NCI-H748 treated with DMSO at 0.1 percent for 48 hours (cell line): ENCODE measurements at regions not wholly inside any gene's neighbourhood (a gene's known extent, or its start where the extent isn't known, plus 50 kb on each side); places are given as distances from the start of the nearest gene placed in this dataset.
"Not testable (repeated sequence)": the region's sequence is repeated elsewhere in the genome, so short reads cannot be mapped to it uniquely, and the experiment has no call there.

ENCODE experiments used
- DNase-seq: peaks from one replicate; lab custom pipeline; 2025; lab: John Stamatoyannopoulos, UW

DNA sequence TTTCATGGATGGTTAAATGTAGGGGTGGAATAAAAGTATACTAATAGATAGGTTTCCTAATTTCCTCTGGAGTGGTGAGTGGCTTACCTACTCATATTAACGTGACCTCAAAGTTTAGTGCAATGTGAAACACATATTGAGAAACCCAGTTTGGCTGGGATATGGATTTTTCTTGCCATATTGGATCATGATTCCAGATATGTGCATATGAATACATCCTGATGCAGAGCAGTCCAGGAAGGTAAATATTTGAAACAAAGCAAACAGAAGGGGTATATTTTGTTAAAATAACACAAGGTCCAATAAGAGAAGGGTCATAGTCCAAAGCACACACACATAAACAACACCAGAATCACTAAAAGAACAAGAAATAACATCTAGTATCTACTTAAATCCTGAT is 608.1 kb downstream of the PKHD1 start:
- no peak for DNase-seq

DNA sequence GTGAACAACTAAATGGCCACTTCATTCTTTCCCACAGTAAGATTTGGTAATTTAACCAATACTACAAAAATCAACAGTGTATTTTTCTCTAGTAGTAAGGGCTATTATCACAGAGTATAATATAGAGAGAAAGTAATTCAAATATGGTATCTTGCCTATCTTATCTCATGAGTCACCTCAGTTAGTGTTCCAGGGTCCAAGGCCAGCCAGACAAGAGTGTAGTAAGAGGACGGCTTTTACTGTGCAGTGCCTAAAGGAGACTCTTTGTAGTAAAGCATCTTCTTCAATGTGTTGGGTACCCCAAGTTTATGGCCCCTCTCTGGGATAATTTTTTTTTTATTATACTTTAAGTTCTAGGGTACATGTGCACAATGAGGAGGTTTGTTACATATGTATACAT is 607.4 kb downstream of the PKHD1 start:
- no peak for DNase-seq

DNA sequence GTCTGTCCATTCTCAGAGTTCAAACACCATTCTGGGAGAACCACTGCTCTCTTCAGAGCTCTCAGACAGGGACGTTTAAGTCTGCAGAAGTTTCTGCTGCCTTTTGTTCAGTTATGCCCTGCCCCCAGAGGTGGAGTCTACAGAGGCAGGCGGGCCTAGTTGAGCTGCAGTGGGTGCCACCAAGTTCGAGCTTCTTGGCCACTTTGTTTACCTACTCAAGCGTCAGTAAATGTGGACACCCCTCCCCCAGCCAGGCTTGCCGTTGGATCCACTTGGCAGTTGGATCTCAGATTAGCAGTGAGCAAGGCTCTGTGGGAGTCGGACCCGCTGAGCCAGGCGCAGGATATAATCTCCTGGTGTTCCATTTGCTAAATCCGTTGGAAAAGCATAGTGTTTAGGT is 601.5 kb downstream of the PKHD1 start:
- not testable (repeated sequence) for DNase-seq

DNA sequence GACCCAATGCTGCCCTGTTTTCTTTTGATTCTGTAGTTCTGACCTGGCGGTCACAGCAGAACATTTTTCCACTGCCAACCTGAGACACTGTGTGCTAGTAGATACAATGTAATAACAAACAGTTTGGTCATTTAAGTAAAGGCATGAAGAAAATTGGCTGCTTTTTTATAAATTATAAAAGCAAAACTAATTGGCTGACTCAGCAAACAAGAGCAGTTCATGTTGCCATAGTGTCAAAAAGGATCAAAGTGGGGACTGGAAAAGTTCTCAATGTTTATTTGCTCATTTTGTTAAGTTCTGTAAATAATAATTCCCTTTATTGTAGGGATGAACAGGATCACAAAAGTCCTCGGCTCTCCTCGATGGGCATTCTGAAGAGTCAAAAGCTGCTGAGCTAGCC is 599.5 kb downstream of the PKHD1 start:
- no peak for DNase-seq

DNA sequence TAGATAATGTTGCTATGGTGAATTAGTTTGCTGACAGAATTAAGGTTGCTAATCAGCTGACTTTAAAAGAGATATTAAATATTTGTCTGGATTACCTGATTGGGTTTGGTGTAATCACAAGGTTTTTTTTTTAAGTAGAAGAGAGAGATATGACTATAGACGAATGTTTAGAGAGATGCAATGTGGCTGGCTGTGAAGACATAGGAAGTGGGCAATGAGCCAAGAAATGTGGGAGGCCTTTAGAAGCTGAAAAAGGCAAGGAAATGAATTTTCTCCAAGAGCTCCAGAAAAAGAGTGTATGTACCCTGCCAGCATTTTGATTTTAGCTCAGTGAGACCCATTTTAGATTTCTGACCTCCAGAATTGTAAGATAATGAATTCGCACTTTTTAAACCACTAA is 598.3 kb downstream of the PKHD1 start:
- DNase-seq, result no peak

DNA sequence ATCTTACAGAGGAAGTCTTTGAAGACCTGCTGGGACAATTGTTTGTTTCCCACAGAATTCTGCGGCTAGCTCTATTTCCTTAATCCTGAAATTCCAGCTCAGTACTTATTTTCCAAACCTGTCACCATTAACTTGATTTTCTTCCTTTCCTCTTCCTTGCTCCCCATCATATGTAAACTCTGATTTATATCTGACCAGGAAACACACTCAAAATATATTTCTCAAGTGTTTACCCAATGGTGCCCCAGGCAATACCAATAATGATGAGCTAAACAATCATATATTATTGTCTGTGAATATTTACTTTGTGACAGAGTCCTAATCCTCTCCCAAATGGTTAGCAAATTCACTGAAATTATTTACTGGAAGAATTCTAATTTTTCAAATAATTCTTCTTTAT is 597.3 kb downstream of the PKHD1 start:
- no peak for DNase-seq

DNA sequence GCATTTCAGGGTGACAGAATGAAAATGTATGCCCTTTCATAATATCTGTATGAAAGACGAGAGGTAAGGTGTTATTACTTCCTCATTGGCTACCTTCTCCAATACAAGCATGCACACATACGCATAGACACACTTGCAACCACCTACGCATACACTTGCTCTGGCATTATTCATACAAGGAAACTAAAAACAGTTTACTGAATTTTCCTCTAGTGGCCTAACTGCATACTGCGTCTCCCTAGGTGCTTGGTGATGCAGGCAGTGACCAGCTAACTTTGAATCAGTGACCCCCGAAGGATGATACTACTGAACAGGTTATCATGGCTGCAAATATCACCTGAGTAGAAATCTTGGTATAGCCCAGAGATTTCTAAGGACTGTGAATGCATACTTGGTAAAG is 593.1 kb downstream of the PKHD1 start:
- no peak for DNase-seq

DNA sequence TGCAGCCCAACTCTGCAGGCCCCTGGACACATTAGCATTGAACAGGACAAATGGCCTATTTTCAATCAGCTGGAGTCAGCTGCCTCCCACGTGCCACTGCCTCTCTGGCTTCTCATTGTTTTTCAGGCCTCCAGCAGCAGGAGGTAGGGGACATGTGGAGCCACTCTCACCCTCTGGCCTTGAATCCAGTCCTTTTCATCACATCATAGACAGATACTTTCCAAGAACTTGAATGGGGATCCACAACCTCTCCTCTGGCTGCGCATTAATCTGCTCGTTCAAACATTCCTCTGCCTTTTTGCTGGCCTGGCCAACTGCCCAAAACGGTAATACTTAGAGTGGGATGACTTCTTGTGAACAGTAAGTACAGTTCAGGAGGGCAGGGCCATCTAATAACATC is 592.3 kb downstream of the PKHD1 start:
- no peak for DNase-seq

DNA sequence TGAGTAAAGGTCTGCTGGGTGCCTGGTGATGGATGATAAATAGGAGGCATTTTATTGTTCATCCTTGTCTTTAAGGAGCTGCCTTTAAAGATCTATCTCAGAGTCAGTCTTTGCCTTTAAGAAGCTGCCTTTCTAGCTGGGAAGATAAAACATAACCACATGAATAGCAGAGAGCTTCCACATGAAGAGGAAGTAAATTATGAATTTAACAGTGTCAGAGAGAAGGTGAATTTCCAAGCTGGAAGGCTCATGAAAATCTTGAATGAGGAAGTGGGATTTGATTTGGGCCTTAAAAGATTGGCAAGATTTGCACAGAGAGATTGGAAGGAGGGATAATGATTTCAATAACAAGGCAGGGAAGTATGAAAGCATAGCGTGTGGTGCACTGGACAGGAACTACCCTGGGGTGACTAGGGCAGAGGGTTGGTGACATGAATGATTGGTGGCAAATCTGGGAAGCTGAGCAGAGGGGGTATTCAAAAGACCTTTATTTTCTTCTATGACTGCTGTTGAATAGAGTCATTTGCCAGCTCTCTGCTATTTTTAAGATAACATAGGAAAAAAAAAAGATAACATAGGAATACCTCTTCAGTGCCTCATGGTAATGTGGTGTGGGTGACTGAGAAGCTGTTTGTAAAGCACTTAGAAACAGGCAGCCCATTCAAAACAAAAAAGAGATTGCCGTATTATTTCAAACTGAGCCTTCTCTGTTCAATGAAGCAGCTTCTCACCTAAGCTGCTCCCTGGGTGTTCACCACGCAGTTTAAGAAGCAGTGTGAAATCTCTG is 591.6 kb downstream of the PKHD1 start:
- no peak for DNase-seq

DNA sequence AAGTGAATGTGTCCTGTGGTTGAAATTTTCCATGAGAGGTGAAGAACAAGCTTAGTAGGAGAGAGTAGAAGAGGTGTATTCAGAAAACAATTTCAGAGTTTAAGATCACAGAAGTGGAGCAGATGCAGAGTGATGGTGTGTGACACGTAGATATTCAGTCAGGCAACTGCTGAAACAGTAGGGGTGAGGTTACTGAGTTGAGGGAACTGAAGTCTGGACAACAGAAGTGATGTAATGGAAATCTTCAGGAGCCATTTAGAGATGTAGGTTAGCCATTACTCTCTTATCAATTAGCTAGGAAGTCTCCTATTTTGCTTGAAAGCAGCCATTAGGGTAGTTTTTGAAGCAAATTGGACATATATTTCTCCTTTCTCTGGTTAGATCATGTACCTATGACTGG is 584.4 kb downstream of the PKHD1 start:
- DNase-seq, result no peak

DNA sequence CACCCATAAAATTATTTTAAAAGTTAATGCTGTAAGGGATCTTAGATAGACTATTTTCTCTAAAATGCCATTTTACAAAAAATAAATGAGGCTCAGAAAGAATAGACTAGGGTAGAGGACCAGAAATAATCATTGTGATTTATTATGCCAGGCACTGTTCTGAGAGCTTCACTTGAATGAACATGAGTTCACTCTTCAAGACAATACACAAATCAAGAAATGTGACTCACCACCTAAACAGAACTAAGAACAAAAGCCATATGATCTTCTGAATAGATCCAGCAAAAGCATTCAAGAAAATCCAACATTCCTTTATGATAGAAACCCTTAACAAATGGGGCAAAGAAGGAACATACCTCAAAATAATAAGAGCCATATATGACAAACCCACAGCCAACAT is 582.0 kb downstream of the PKHD1 start:
- no peak for DNase-seq

DNA sequence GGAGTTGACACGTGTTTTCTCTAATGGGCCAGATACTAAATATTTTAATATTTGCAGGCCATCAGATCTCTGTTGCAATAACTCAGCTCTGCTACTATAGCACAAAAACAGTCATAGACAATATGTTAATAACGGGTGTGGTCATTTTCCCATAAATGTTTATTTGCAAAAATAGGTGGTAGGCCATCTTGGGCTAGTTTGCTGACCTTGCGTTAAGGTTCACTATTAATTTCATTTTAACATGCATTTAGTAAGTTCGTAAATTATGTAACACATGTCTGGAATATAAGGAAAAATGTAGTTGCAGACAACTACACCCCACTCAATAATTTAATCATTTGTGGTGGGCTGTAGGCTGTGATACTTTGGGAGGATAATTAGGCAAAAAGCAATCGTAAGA is 577.8 kb downstream of the PKHD1 start:
- no peak for DNase-seq

DNA sequence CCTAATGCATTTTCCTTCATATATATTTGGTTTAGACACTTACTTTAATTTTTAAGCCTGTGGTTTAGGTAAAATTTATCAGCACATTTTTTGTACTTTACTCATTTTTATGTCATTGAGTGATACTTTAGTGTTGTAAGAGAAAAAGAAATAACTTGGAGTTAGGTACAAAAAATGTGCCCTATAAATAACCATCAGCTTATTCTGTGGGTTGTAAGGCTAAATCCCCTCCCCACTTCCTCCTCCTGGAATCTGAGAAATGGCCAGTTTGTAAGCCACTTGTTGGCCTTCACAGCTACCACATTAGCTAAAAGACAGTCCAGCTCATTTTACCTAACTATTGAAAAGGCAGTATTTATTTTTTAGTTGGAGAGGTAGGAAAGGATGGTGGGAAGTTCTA is 576.3 kb downstream of the PKHD1 start:
- DNase-seq, result no peak

DNA sequence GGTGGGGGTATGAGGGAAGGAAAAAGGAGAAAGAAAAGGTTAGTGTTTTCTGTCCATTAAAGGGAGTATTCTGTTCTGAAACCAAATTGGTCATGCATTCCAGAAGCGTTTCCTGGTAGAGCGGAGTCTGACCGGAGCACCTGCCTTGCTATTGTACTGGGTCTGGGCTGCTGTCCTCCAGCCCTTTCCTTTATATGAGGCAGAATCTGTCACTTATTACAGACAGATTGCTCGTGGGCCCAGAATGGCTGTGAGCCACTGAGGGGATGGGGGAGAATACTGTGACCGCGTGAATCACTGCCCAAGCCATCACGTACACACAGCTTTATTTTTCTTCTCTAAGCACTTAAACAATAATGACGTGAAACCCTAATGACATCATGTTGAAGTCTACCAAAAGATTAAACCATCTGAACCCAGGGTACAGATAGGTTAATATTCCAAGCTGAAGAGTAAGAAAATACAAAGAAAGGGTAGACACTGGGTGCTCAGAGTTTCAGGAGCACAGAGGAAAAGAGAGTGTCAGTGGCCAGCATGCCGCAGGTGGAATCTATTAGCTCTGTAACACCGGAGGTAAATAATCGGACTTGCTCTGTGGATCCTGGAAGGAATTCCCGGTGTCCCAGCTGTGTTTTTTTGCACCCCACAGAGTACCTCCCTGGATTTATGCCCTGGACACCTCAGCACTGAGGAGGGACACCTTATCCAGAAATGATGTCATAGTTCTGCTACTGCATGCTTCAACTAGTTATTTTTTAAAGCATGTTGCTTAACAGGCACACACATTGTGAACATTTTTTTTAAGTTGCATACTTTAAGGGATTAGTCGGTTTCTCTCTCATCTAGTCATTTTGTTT is 573.3 kb downstream of the PKHD1 start:
- DNase-seq, result no peak

DNA sequence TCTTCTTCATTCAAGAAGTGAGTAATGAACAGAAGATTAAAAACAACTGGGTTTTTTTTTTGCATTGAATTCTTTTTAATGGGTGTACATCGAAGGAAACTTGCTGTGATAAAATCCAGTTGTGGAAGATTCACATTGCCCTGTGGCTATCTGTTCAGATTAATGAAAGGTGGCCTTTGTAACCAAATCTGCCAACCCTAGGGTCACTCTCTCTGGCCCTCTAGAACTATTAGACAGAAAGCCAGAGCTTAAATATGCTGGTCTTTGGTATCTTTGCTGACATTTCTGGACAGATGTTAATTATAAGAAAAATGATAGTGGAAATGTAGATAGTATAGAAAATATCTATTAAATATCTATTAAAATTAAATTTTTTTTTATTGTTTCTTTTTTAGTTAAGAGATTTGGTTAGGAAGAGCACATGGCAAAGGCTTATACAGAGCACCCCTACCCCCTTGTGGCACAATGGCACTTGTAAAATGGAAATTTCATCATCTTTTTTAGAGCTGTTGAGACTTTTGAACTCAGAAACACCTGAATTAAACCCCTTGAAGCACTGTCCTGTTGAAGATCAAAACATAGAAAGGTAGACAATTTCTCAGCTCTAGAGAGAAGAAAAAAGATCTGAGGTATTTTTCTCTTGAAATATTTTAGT is 572.5 kb downstream of the PKHD1 start:
- DNase-seq, result no peak

DNA sequence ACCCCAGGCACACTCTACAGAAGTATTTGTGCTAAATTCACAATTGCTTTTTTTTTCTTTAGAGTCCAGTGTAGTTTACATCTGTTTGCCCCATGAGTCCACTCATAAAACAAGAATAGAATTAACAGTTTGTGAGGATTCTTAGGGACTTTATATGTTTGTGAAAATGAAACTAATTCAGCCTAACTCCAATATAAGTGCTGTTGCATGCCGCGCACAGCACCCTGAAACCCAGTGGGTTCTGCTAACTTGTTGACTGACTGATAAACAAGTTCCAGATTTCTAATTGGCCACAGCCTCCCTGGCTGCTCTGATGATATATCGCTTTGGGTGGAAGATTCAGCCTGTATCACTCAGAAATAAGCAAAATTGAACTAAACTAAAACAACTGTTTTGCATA is 561.4 kb downstream of the PKHD1 start:
- DNase-seq, result no peak

DNA sequence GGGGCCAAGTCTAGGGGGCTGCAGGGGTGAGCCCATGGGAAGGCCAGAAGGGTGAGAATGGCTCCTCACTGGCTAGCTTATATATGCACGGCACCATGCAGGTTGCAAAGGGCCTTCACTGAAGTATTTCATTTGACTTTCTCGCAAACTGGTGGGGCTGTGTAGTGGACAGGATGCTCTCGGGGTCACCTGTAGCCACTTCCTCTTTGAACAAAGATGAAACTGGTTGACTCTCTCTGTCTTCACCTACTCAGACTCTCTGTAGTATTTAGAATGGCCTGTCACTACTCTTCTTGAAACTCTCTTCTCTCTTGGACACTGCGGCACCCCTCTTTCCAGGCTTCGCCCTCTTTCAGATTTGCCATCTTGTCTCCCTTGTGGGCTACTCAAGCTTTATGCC is 560.5 kb downstream of the PKHD1 start:
- DNase-seq, result no peak

DNA sequence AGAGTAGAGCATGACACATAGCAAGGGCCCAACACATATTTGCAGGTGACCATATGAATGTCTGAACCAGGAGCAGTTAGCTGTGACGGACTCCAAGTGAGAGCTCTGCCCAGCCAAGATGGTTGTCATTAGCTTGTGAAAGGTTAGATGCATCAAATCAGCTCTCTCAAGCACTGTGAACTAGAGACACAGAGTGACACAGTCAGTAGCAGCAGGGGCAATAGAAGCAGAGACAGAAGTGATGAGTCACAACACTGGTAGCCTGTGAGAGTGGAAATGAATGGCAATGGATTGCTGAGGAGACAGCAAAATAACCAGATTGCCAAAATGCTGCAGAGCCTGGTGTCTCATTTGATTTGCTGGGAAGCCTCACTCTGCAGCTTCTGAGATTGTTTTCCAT is 558.9 kb downstream of the PKHD1 start:
- no peak for DNase-seq

DNA sequence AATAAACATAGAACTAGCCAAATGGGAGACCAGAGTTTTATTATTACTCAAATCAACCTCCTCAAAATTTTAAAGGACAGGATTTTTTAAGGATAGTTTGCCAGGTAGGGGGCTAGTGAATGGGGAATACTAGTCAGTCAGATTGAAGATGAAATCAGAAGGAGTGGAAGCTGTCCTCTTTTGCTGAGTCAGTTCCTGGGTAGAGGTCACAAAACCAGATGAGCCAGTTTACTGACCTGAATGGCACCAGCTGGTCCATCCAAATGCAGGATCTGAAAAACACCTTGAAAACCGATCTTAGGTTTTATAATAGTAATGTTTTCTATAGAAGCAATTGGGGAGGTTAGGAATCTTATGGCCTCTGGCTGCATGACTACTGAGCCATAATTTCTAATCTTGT is 558.2 kb downstream of the PKHD1 start:
- no peak for DNase-seq

DNA sequence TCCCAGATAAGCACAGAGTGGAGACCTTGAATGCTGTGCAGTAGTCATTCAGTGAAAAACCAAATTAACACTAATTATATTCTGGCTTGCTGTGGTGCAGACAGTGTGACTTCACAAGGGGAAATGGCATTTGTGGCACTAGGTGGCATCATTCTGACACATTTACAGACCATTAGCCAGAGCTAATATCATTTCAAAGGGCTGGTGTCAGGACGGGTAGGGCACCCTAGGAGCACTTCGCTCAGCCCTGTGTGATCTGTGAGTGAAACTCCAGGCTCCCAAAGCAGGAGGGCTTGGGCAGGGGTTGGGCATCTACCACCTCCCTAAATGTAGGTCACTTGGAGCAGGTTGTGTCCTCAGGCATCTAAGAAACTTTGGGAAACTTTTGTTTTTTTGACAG is 555.8 kb downstream of the PKHD1 start:
- DNase-seq, result peak; percentile 13

DNA sequence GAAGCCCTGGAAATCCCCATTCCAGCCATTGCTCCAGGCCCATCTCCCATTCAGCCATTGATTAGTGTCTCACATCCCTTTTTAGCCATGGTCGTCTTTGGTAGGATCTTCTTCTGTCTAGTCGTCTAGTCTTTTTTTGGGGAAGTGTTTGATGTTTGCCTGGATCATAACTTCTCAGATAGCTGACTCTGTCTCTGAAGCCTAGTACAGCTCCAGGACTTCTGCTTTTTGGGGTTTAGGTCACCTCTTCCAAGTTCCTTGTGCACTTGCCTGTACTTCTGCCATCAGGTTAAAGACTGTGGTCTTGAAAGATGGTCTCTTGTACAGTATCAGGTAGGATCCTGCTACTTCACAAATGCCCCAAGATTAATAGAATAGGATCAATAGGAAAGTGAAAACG is 553.5 kb downstream of the PKHD1 start:
- DNase-seq, result no peak

DNA sequence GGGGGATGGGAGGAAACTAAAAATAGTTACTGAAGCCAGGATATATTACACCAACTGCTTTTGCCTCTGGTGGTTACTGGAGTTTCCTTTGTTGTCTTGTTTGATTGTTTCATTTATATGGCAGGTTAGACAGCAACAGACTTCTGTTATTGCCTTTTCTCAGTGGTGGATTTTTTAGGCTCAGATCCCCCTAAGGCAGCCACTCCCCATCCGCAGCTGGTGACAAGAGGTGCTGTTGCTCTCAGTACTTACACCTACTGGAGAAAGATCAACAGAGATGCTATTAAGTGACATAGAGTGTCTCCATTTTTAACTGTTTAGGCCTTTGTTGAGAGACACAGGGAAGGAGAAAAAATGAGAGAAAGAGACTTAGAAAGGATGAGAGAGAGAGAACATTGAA is 552.1 kb downstream of the PKHD1 start:
- DNase-seq, result no peak

DNA sequence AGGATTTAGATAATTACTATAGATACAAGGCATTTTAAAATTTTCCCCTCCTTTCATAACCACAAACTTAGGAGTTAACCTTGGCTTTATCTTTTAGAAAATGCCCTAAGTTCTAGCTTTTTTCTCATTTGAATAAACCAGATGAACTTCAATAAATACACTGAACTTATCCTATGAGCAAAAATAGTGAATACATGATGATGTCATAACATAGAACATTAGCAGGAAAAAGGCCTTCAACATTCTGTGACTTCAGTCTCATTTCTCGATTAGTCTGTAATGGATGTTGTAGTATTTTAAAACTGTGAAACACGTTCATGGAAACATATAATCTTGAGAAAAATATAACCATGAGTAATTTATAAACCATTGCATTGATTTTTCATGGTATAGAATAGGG is 550.7 kb downstream of the PKHD1 start:
- no peak for DNase-seq
